WERI-Rb-1 (cell line): ENCODE measurements at regions not wholly inside any gene's neighbourhood (a gene's known extent, or its start where the extent isn't known, plus 50 kb on each side); places are given as distances from the start of the nearest gene placed in this dataset.

Experiments
- DNase-seq: peaks from one replicate; pipeline ENCODE4 v3.0.0-alpha.2; 2020
- H3K27ac ChIP-seq: fragments of 250-450 bp; sonication (Bioruptor Pico); 2 replicates; pipeline ENCODE4 v1.5.1; 2020; ENCODE audit warnings: mild to moderate bottlenecking, moderate library complexity
- H3K27me3 ChIP-seq: fragments of 250-450 bp; sonication (Bioruptor Pico); 2 replicates; pipeline ENCODE4 v1.5.1; 2021; ENCODE audit warnings: mild to moderate bottlenecking, low read depth, moderate library complexity; ENCODE audit not compliant: insufficient read depth, severe bottlenecking
- H3K36me3 ChIP-seq: fragments of 250-450 bp; sonication (Bioruptor Pico); 2 replicates; pipeline ENCODE4 v1.5.1; 2020; ENCODE audit warnings: mild to moderate bottlenecking, moderate library complexity
- H3K4me3 ChIP-seq: 2 replicates; pipeline ENCODE4 v1.5.1; 2011; ENCODE audit warnings: low read depth, mild to moderate bottlenecking, control low read depth, low read length
- H3K9me3 ChIP-seq: fragments of 250-450 bp; sonication (Bioruptor Pico); 2 replicates; pipeline ENCODE4 v1.5.1; 2021; ENCODE audit warnings: mild to moderate bottlenecking, moderate library complexity; ENCODE audit not compliant: severe bottlenecking
- CTCF ChIP-seq: IDR thresholded peaks from 2 replicates; pipeline ENCODE4 v1.5.1; 2011; ENCODE audit warnings: low read depth, mild to moderate bottlenecking, control low read depth, inconsistent platforms, low read length

GRCh38 chr1:191134796-191135195 lies 657.1 kb upstream of the BRINP3 start:
- no peaks in the 10 kb centered on the region for H3K9me3 ChIP-seq
- DNase-seq, result no peak
- H3K27me3 ChIP-seq, result no peaks in the 10 kb centered on the region
- H3K4me3 ChIP-seq, result no peak overlapping the region
- H3K36me3 ChIP-seq, result no peaks in the 10 kb centered on the region
- no peak overlapping the region for H3K27ac ChIP-seq
- no peak for TF ChIP-seq CTCF

- H3K27ac ChIP-seq, result no peak overlapping the region
- no peaks in the 10 kb centered on the region for H3K9me3 ChIP-seq
- no peaks in the 10 kb centered on the region for H3K27me3 ChIP-seq
- no peak for DNase-seq
- TF ChIP-seq CTCF, result no peak
- H3K4me3 ChIP-seq, result no peak overlapping the region
- no peaks in the 10 kb centered on the region for H3K36me3 ChIP-seq
These were observed 662.4 kb upstream of the BRINP3 start for GRCh38 chr1:191140038-191140437.

- no peaks in the 10 kb centered on the region for H3K9me3 ChIP-seq
- H3K4me3 ChIP-seq, result no peak overlapping the region
- no peaks in the 10 kb centered on the region for H3K27me3 ChIP-seq
- no peak overlapping the region for H3K27ac ChIP-seq
- H3K36me3 ChIP-seq, result no peaks in the 10 kb centered on the region
- DNase-seq, result no peak
- no peak for TF ChIP-seq CTCF
These were observed 665.1 kb upstream of the BRINP3 start for GRCh38 chr1:191142748-191143147.

- no peak for TF ChIP-seq CTCF
- H3K9me3 ChIP-seq, result no peaks in the 10 kb centered on the region
These were observed 668.2 kb upstream of the BRINP3 start for GRCh38 chr1:191145834-191146233.

GRCh38 chr1:191151321-191151807 lies 673.7 kb upstream of the BRINP3 start:
- DNase-seq, result no peak
- H3K27ac ChIP-seq, result no peak overlapping the region
- no peak for TF ChIP-seq CTCF
- no peaks in the 10 kb centered on the region for H3K9me3 ChIP-seq
- no peak overlapping the region for H3K4me3 ChIP-seq
- H3K27me3 ChIP-seq, result no peaks in the 10 kb centered on the region
- no peaks in the 10 kb centered on the region for H3K36me3 ChIP-seq

More at GRCh38 chr1:191145834-191146233, 668.2 kb upstream of the BRINP3 start:
- no peak overlapping the region for H3K27ac ChIP-seq
- DNase-seq, result no peak
- H3K27me3 ChIP-seq, result no peaks in the 10 kb centered on the region
- H3K36me3 ChIP-seq, result no peaks in the 10 kb centered on the region
- H3K4me3 ChIP-seq, result no peak overlapping the region

- no peak overlapping the region for H3K4me3 ChIP-seq
- H3K36me3 ChIP-seq, result no peaks in the 10 kb centered on the region
- DNase-seq, result no peak
- no peak for TF ChIP-seq CTCF
- no peak overlapping the region for H3K27ac ChIP-seq
- H3K9me3 ChIP-seq, result no peaks in the 10 kb centered on the region
- H3K27me3 ChIP-seq, result no peaks in the 10 kb centered on the region
These were observed 675.1 kb upstream of the BRINP3 start for GRCh38 chr1:191152776-191153175.
